Lower lobe of right lung (tissue), 2 donors: ENCODE measurements at regions not wholly inside any gene's neighbourhood (a gene's known extent, or its start where the extent isn't known, plus 50 kb on each side); places are given as distances from the start of the nearest gene placed in this dataset.

Experiments used
- ATAC-seq, 2 donors: fragments of 200-7000 bp; cut with Tn5 transposase; one replicate each; pipeline ENCODE4 v1.9.1; 2020 to 2022; ENCODE audit warnings: mild to moderate bottlenecking in 2 of 2, moderate library complexity in 2 of 2
- DNase-seq: peaks from one replicate; pipeline ENCODE4 v3.0.0-alpha.2; 2020
- H3K27ac ChIP-seq: fragments of 200-600 bp; one replicate; pipeline ENCODE4 v1.8.0; 2022
- H3K27me3 ChIP-seq: fragments of 200-600 bp; one replicate; pipeline ENCODE4 v1.8.0; 2022; ENCODE audit warnings: low read depth
- H3K36me3 ChIP-seq: fragments of 200-600 bp; one replicate; pipeline ENCODE4 v1.8.0; 2022; ENCODE audit warnings: mild to moderate bottlenecking
- H3K4me1 ChIP-seq: fragments of 200-600 bp; one replicate; pipeline ENCODE4 v1.8.0; 2022
- H3K4me3 ChIP-seq: fragments of 200-600 bp; one replicate; pipeline ENCODE4 v1.8.0; 2022; ENCODE audit warnings: mild to moderate bottlenecking
- H3K9me3 ChIP-seq: fragments of 200-600 bp; one replicate; pipeline ENCODE4 v1.8.0; 2022
- CTCF ChIP-seq: fragments of 200-600 bp; IDR thresholded peaks from one replicate; pipeline ENCODE4 v1.8.0; 2022; ENCODE audit warnings: antibody characterized with exemption, mild to moderate bottlenecking
- intact Hi-C: fragments of 100-400 bp; cut with DNase I; formaldehyde crosslinking; loops from one replicate; pipeline ENCODE4 v1.11.0; 2022
- donor health status: DM: no; HTN: yes; CAD: no; lungs with severe emphysema.

GRCh38 chr4:24145591-24145990 lies 255.7 kb upstream of the PPARGC1A start:
- Histone ChIP-seq H3K4me1 (no peaks in the 10 kb centered on the region), H3K27ac (no peak overlapping the region), H3K4me3 (no peak overlapping the region), H3K27me3 (no peaks in the 10 kb centered on the region), H3K36me3 (no peaks in the 10 kb centered on the region), H3K9me3 (no peaks in the 10 kb centered on the region)
- DNase-seq = no peak
- TF ChIP-seq CTCF = no peak
- intact Hi-C loops = no loop called here
- ATAC-seq = no peak

GRCh38 chr4:24144381-24144780 lies 254.5 kb upstream of the PPARGC1A start:
- Histone ChIP-seq H3K9me3 (no peaks in the 10 kb centered on the region), H3K4me1 (no peaks in the 10 kb centered on the region), H3K4me3 (no peak overlapping the region), H3K27ac (no peak overlapping the region), H3K27me3 (no peaks in the 10 kb centered on the region), H3K36me3 (no peaks in the 10 kb centered on the region)
- intact Hi-C loops = no loop called here
- TF ChIP-seq CTCF = no peak
- DNase-seq (no peak), ATAC-seq (no peak)

- ATAC-seq (no peak), DNase-seq (no peak)
- H3K27me3 ChIP-seq = no peaks in the 10 kb centered on the region
- no peak overlapping the region for H3K4me3 ChIP-seq
- no peak for TF ChIP-seq CTCF
- H3K36me3 ChIP-seq = no peaks in the 10 kb centered on the region
- intact Hi-C loops = no loop called here
- no peak overlapping the region for H3K27ac ChIP-seq
- H3K4me1 ChIP-seq = no peaks in the 10 kb centered on the region
- H3K9me3 ChIP-seq = no peaks in the 10 kb centered on the region
These were observed 253.9 kb upstream of the PPARGC1A start for GRCh38 chr4:24143741-24144140.

GRCh38 chr4:24141836-24142235 lies 252.0 kb upstream of the PPARGC1A start:
- no peak for TF ChIP-seq CTCF
- Histone ChIP-seq H3K36me3 (no peaks in the 10 kb centered on the region), H3K4me3 (no peak overlapping the region), H3K27me3 (no peaks in the 10 kb centered on the region), H3K9me3 (no peaks in the 10 kb centered on the region), H3K27ac (no peak overlapping the region), H3K4me1 (no peaks in the 10 kb centered on the region)
- no peak for DNase-seq
- no peak for ATAC-seq
- intact Hi-C loops = no loop called here

- no peak for ATAC-seq
- Histone ChIP-seq H3K4me1 (no peaks in the 10 kb centered on the region), H3K9me3 (no peaks in the 10 kb centered on the region), H3K36me3 (no peaks in the 10 kb centered on the region), H3K27me3 (no peaks in the 10 kb centered on the region), H3K4me3 (no peak overlapping the region), H3K27ac (no peak overlapping the region)
- TF ChIP-seq CTCF = no peak
- DNase-seq = no peak
- intact Hi-C loops = no loop called here
These were observed 251.0 kb upstream of the PPARGC1A start for GRCh38 chr4:24140892-24141291.
